Activated CD4-positive, alpha-beta T cell treated with anti-CD3 and anti-CD28 coated beads for 1 hour (primary cell): ENCODE measurements at regions not wholly inside any gene's neighbourhood (a gene's known extent, or its start where the extent isn't known, plus 50 kb on each side); places are given as distances from the start of the nearest gene placed in this dataset.
"Not testable (repeated sequence)": the region's sequence is repeated elsewhere in the genome, so short reads cannot be mapped to it uniquely, and the experiment has no call there.

ENCODE experiments used
- DNase-seq: peaks from one replicate; pipeline ENCODE4 v3.0.0-alpha.2; 2020

GRCh38 chr3:110856916-110857315 is 214.7 kb upstream of the NECTIN3 start:
- DNase-seq = no peak

- no peak for DNase-seq
Measured at GRCh38 chr3:110858549-110858948, 213.1 kb upstream of the NECTIN3 start.

GRCh38 chr3:110859336-110859735 is 212.3 kb upstream of the NECTIN3 start:
- DNase-seq = no peak

GRCh38 chr3:110859993-110860392 is 211.6 kb upstream of the NECTIN3 start:
- no peak for DNase-seq

GRCh38 chr3:110865934-110866333 is 205.7 kb upstream of the NECTIN3 start:
- DNase-seq = no peak

- no peak for DNase-seq
Measured at GRCh38 chr3:110868106-110868505, 203.5 kb upstream of the NECTIN3 start.

GRCh38 chr3:110869736-110870135 is 201.9 kb upstream of the NECTIN3 start:
- DNase-seq = no peak

GRCh38 chr3:110871869-110872268 is 199.7 kb upstream of the NECTIN3 start:
- DNase-seq = no peak

- DNase-seq = no peak
Measured at GRCh38 chr3:110878692-110879091, 192.9 kb upstream of the NECTIN3 start.

GRCh38 chr3:110881069-110881468 is 190.5 kb upstream of the NECTIN3 start:
- no peak for DNase-seq

GRCh38 chr3:110886222-110886893 is 185.3 kb upstream of the NECTIN3 start:
- no peak for DNase-seq

- DNase-seq = no peak
Measured at GRCh38 chr3:110887176-110887575, 184.4 kb upstream of the NECTIN3 start.

- DNase-seq = not testable (repeated sequence)
Measured at GRCh38 chr3:110888625-110889375, 182.8 kb upstream of the NECTIN3 start.

- DNase-seq = not testable (repeated sequence)
Measured at GRCh38 chr3:110889376-110889699, 182.3 kb upstream of the NECTIN3 start.

GRCh38 chr3:110894574-110894973 is 177.0 kb upstream of the NECTIN3 start:
- no peak for DNase-seq

GRCh38 chr3:110895054-110895453 is 176.6 kb upstream of the NECTIN3 start:
- no peak for DNase-seq

GRCh38 chr3:110897046-110897445 is 174.6 kb upstream of the NECTIN3 start:
- no peak for DNase-seq

GRCh38 chr3:110900576-110900975 is 171.0 kb upstream of the NECTIN3 start:
- no peak for DNase-seq

- no peak for DNase-seq
Measured at GRCh38 chr3:110901536-110901935, 170.1 kb upstream of the NECTIN3 start.

- DNase-seq = no peak
Measured at GRCh38 chr3:110902453-110903085, 169.0 kb upstream of the NECTIN3 start.

GRCh38 chr3:110903771-110904519 is 167.7 kb upstream of the NECTIN3 start:
- DNase-seq = no peak

- no peak for DNase-seq
Measured at GRCh38 chr3:110904520-110904890, 167.1 kb upstream of the NECTIN3 start.

- DNase-seq = no peak
Measured at GRCh38 chr3:110905121-110905520, 166.5 kb upstream of the NECTIN3 start.

- DNase-seq = no peak
Measured at GRCh38 chr3:110909839-110910238, 161.8 kb upstream of the NECTIN3 start.
